ENCODE measurements at regions not wholly inside any gene's neighbourhood (a gene's known extent, or its start where the extent isn't known, plus 50 kb on each side); places are given as distances from the start of the nearest gene placed in this dataset.

- H3K4me3 ChIP-seq (ENCODE audit: low read depth, low read length): no peak overlapping the region
- DNase-seq (ENCODE audit: low read depth): no peak
- no peak for TF ChIP-seq CTCF (IDR thresholded peaks at IDR 0.05; ENCODE audit: insufficient read depth, low read depth, low read length)
Observed at GRCh38 chr4:148778980-148779675, 336.9 kb upstream of the NR3C2 start.

GRCh38 chr4:148776941-148777340, 334.7 kb upstream of the NR3C2 start:
- no peak overlapping the region for H3K4me3 ChIP-seq (ENCODE audit: low read depth, low read length)
- no peak for TF ChIP-seq CTCF (IDR thresholded peaks at IDR 0.05; ENCODE audit: insufficient read depth, low read depth, low read length)
- DNase-seq (ENCODE audit: low read depth): no peak

- no peak for DNase-seq (ENCODE audit: low read depth)
- no peak for TF ChIP-seq CTCF (IDR thresholded peaks at IDR 0.05; ENCODE audit: insufficient read depth, low read depth, low read length)
- no peak overlapping the region for H3K4me3 ChIP-seq (ENCODE audit: low read depth, low read length)
Observed at GRCh38 chr4:148774134-148774533, 331.9 kb upstream of the NR3C2 start.

GRCh38 chr4:148773313-148773712, 331.1 kb upstream of the NR3C2 start:
- TF ChIP-seq CTCF (IDR thresholded peaks at IDR 0.05; ENCODE audit: insufficient read depth, low read depth, low read length): no peak
- no peak for DNase-seq (ENCODE audit: low read depth)
- no peak overlapping the region for H3K4me3 ChIP-seq (ENCODE audit: low read depth, low read length)

GRCh38 chr4:148770848-148771247, 328.6 kb upstream of the NR3C2 start:
- no peak overlapping the region for H3K4me3 ChIP-seq (ENCODE audit: low read depth, low read length)
- TF ChIP-seq CTCF (IDR thresholded peaks at IDR 0.05; ENCODE audit: insufficient read depth, low read depth, low read length): no peak
- no peak for DNase-seq (ENCODE audit: low read depth)

GRCh38 chr4:148770377-148770776, 328.2 kb upstream of the NR3C2 start:
- no peak for DNase-seq (ENCODE audit: low read depth)
- H3K4me3 ChIP-seq (ENCODE audit: low read depth, low read length): no peak overlapping the region
- TF ChIP-seq CTCF (IDR thresholded peaks at IDR 0.05; ENCODE audit: insufficient read depth, low read depth, low read length): no peak

- no peak for TF ChIP-seq CTCF (IDR thresholded peaks at IDR 0.05; ENCODE audit: insufficient read depth, low read depth, low read length)
- no peak overlapping the region for H3K4me3 ChIP-seq (ENCODE audit: low read depth, low read length)
- DNase-seq (ENCODE audit: low read depth): no peak
Observed at GRCh38 chr4:148764720-148765119, 322.5 kb upstream of the NR3C2 start.
